ENCODE measurements at regions not wholly inside any gene's neighbourhood (a gene's known extent, or its start where the extent isn't known, plus 50 kb on each side); places are given as distances from the start of the nearest gene placed in this dataset.
"Not testable (repeated sequence)": the region's sequence is repeated elsewhere in the genome, so short reads cannot be mapped to it uniquely, and the experiment has no call there.

- no peak for DNase-seq (ENCODE audit: low spot score)
Observed at GRCh38 chr1:194693244-194693643, 1506.8 kb upstream of the B3GALT2 start.

GRCh38 chr1:194684636-194685035, 1498.2 kb upstream of the B3GALT2 start:
- no peak for DNase-seq (ENCODE audit: low spot score)

GRCh38 chr1:194658090-194658439, 1471.7 kb upstream of the B3GALT2 start:
- no peak for DNase-seq (ENCODE audit: low spot score)

GRCh38 chr1:194654956-194655355, 1468.5 kb upstream of the B3GALT2 start:
- DNase-seq (ENCODE audit: low spot score), result no peak

- DNase-seq (ENCODE audit: low spot score), result no peak
Observed at GRCh38 chr1:194653385-194653784, 1467.0 kb upstream of the B3GALT2 start.

- DNase-seq (ENCODE audit: low spot score), result no peak
Observed at GRCh38 chr1:194647118-194647517, 1460.7 kb upstream of the B3GALT2 start.

GRCh38 chr1:194644528-194644927, 1458.1 kb upstream of the B3GALT2 start:
- DNase-seq (ENCODE audit: low spot score), result no peak

GRCh38 chr1:194640322-194640721, 1453.9 kb upstream of the B3GALT2 start:
- DNase-seq (ENCODE audit: low spot score), result no peak

- no peak for DNase-seq (ENCODE audit: low spot score)
Observed at GRCh38 chr1:194629011-194629410, 1442.6 kb upstream of the B3GALT2 start.

- DNase-seq (ENCODE audit: low spot score), result no peak
Observed at GRCh38 chr1:194624833-194625232, 1438.4 kb upstream of the B3GALT2 start.

- no peak for DNase-seq (ENCODE audit: low spot score)
Observed at GRCh38 chr1:194618101-194618500, 1431.7 kb upstream of the B3GALT2 start.

- DNase-seq (ENCODE audit: low spot score), result not testable (repeated sequence)
Observed at GRCh38 chr1:194617272-194617671, 1430.9 kb upstream of the B3GALT2 start.

- no peak for DNase-seq (ENCODE audit: low spot score)
Observed at GRCh38 chr1:194616835-194617234, 1430.4 kb upstream of the B3GALT2 start.

- DNase-seq (ENCODE audit: low spot score), result no peak
Observed at GRCh38 chr1:194602184-194602583, 1415.8 kb upstream of the B3GALT2 start.

- DNase-seq (ENCODE audit: low spot score), result no peak
Observed at GRCh38 chr1:194600716-194601115, 1414.3 kb upstream of the B3GALT2 start.

- DNase-seq (ENCODE audit: low spot score), result no peak
Observed at GRCh38 chr1:194598098-194598497, 1411.7 kb upstream of the B3GALT2 start.

GRCh38 chr1:194586302-194586701, 1399.9 kb upstream of the B3GALT2 start:
- no peak for DNase-seq (ENCODE audit: low spot score)

- DNase-seq (ENCODE audit: low spot score), result no peak
Observed at GRCh38 chr1:194584052-194584451, 1397.6 kb upstream of the B3GALT2 start.

- DNase-seq (ENCODE audit: low spot score), result no peak
Observed at GRCh38 chr1:194570476-194570875, 1384.1 kb upstream of the B3GALT2 start.

- DNase-seq (ENCODE audit: low spot score), result no peak
Observed at GRCh38 chr1:194568610-194569009, 1382.2 kb upstream of the B3GALT2 start.

- DNase-seq (ENCODE audit: low spot score), result no peak
Observed at GRCh38 chr1:194548071-194548470, 1361.7 kb upstream of the B3GALT2 start.

- no peak for DNase-seq (ENCODE audit: low spot score)
Observed at GRCh38 chr1:194544012-194544411, 1357.6 kb upstream of the B3GALT2 start.

- no peak for DNase-seq (ENCODE audit: low spot score)
Observed at GRCh38 chr1:194538453-194538852, 1352.0 kb upstream of the B3GALT2 start.

GRCh38 chr1:194537521-194537920, 1351.1 kb upstream of the B3GALT2 start:
- no peak for DNase-seq (ENCODE audit: low spot score)

- DNase-seq (ENCODE audit: low spot score), result no peak
Observed at GRCh38 chr1:194535369-194535768, 1349.0 kb upstream of the B3GALT2 start.
